GM18511 (cell line): ENCODE measurements at regions not wholly inside any gene's neighbourhood (a gene's known extent, or its start where the extent isn't known, plus 50 kb on each side); places are given as distances from the start of the nearest gene placed in this dataset.
A peak's percentile ranks its signal among the peaks of the same experiment; 100 is the strongest.

ENCODE experiments used
- ATAC-seq: cut with Tn5 transposase; IDR thresholded peaks from one replicate; pipeline ENCODE4 v1.9.1; 2021; ENCODE audit warnings: mild to moderate bottlenecking, moderate library complexity; ENCODE audit not compliant: unreplicated experiment

GRCh38 chr10:123402656-123403055, 248.5 kb downstream of the BUB3 start:
- ATAC-seq: peak; percentile 82

- ATAC-seq: no peak
Measured at GRCh38 chr10:123404357-123404756, 250.2 kb downstream of the BUB3 start.

GRCh38 chr10:123408660-123409059, 254.5 kb downstream of the BUB3 start:
- ATAC-seq: no peak

GRCh38 chr10:123409426-123409825, 255.2 kb downstream of the BUB3 start:
- ATAC-seq: no peak

- ATAC-seq: no peak
Measured at GRCh38 chr10:123409884-123410283, 255.7 kb downstream of the BUB3 start.

GRCh38 chr10:123413353-123413752, 252.8 kb upstream of the GPR26 start:
- no peak for ATAC-seq

GRCh38 chr10:123415523-123415922, 250.6 kb upstream of the GPR26 start:
- no peak for ATAC-seq

- ATAC-seq: no peak
Measured at GRCh38 chr10:123417414-123417813, 248.7 kb upstream of the GPR26 start.

- no peak for ATAC-seq
Measured at GRCh38 chr10:123421461-123421860, 244.7 kb upstream of the GPR26 start.

- no peak for ATAC-seq
Measured at GRCh38 chr10:123422261-123422660, 243.9 kb upstream of the GPR26 start.

GRCh38 chr10:123424537-123424936, 241.6 kb upstream of the GPR26 start:
- ATAC-seq: no peak

- ATAC-seq: no peak
Measured at GRCh38 chr10:123425680-123426079, 240.5 kb upstream of the GPR26 start.

- ATAC-seq: no peak
Measured at GRCh38 chr10:123427165-123427786, 238.9 kb upstream of the GPR26 start.

- no peak for ATAC-seq
Measured at GRCh38 chr10:123428391-123428790, 237.8 kb upstream of the GPR26 start.

GRCh38 chr10:123429706-123430221, 236.4 kb upstream of the GPR26 start:
- ATAC-seq: no peak

GRCh38 chr10:123433539-123433938, 232.6 kb upstream of the GPR26 start:
- ATAC-seq: no peak

- no peak for ATAC-seq
Measured at GRCh38 chr10:123434435-123435039, 231.6 kb upstream of the GPR26 start.

GRCh38 chr10:123442901-123443300, 223.3 kb upstream of the GPR26 start:
- ATAC-seq: peak; percentile 99

- ATAC-seq: no peak
Measured at GRCh38 chr10:123443924-123444323, 222.2 kb upstream of the GPR26 start.

- no peak for ATAC-seq
Measured at GRCh38 chr10:123445261-123445775, 220.8 kb upstream of the GPR26 start.

GRCh38 chr10:123446449-123447156, 219.6 kb upstream of the GPR26 start:
- ATAC-seq: no peak
